Retinal pigment epithelial cell (primary cell): ENCODE measurements at regions not wholly inside any gene's neighbourhood (a gene's known extent, or its start where the extent isn't known, plus 50 kb on each side); places are given as distances from the start of the nearest gene placed in this dataset.
A peak's percentile ranks its signal among the peaks of the same experiment; 100 is the strongest.

ENCODE experiments used
- DNase-seq: peaks from one replicate; pipeline ENCODE4 v3.0.0-alpha.2; 2010; ENCODE audit warnings: low read depth
- H3K4me3 ChIP-seq: 2 replicates; pipeline ENCODE4 v1.5.1; 2011; ENCODE audit warnings: mild to moderate bottlenecking, low read length, control low read depth, moderate library complexity
- TF ChIP-seq, protein P1 (sequence below): conservative IDR thresholded peaks from 2 replicates; pipeline ENCODE4 v1.5.1; 2011; ENCODE audit warnings: low read depth, low read length, control low read depth, inconsistent platforms

DNA sequence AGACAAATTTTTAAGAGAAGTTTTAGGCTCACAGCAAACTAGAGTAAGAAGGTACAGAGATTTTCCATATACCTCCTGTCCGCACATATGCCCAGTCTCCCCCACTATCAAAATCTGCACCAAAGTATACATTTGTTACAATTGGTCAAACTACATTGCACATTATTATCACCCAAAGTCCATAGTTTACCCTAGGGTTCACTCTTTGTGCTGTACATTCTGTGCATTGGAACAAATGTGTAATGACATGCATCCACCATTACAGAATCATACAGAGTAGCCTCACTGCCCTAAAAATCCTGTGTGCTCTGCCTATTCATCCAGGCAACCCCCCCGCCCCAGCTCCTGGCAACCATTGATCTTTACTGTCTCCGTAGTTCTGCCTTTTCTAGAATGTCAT lies 61.7 kb upstream of the SPRED2 start:
- TF ChIP-seq, protein P1, sequence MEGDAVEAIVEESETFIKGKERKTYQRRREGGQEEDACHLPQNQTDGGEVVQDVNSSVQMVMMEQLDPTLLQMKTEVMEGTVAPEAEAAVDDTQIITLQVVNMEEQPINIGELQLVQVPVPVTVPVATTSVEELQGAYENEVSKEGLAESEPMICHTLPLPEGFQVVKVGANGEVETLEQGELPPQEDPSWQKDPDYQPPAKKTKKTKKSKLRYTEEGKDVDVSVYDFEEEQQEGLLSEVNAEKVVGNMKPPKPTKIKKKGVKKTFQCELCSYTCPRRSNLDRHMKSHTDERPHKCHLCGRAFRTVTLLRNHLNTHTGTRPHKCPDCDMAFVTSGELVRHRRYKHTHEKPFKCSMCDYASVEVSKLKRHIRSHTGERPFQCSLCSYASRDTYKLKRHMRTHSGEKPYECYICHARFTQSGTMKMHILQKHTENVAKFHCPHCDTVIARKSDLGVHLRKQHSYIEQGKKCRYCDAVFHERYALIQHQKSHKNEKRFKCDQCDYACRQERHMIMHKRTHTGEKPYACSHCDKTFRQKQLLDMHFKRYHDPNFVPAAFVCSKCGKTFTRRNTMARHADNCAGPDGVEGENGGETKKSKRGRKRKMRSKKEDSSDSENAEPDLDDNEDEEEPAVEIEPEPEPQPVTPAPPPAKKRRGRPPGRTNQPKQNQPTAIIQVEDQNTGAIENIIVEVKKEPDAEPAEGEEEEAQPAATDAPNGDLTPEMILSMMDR, result no peak
- no peak overlapping the region for H3K4me3 ChIP-seq

DNA sequence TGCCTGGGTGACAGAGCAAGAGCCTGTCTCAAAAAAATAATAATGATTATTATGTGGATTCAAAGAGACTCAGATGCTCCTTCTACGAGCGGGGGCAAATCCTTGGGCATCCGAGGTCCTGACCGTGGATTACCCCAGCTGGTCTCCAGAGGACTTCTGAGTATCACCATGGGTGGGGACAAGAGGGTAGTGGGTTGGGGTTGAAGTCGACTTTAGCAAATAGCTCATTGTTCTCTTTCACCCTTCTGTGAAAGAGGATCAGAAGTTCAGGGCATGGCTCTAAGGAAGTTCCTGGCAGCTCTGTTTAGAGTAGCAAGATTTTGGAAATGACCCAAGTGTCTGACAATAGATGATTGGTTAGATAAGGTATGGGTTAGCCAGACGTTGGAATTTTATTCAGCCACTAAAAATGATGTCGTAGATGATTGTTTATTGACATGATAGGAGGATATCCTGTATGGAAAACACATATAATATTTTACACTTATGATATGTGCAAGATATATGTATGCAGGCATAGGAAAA lies 59.0 kb upstream of the SPRED2 start:
- no peak overlapping the region for H3K4me3 ChIP-seq
- DNase-seq, result peak; percentile 12
- TF ChIP-seq, protein P1, result no peak

More for the DNA sequence above, 61.7 kb upstream of the SPRED2 start:
- DNase-seq, result no peak

DNA sequence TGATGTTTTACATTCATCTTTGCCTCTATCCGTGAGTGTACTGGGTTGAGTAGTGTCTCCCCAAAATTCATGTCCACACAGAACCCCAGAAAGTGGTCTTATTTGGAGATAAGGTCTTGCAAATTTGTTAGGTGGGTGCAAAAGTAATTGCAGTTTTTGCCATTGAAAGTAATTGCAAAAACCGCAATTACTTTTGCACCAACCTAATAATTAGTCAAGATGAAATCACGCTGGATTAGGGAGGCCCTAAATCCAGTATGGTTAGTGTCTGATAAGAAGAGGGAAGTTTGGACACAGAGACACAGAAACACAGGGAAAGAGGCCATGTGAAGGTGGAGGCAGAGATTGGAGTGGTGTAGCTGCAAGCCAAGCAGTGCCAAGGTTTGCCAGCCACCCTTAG lies 57.8 kb upstream of the SPRED2 start:
- H3K4me3 ChIP-seq, result no peak overlapping the region
- TF ChIP-seq, protein P1, result no peak
- DNase-seq, result no peak

DNA sequence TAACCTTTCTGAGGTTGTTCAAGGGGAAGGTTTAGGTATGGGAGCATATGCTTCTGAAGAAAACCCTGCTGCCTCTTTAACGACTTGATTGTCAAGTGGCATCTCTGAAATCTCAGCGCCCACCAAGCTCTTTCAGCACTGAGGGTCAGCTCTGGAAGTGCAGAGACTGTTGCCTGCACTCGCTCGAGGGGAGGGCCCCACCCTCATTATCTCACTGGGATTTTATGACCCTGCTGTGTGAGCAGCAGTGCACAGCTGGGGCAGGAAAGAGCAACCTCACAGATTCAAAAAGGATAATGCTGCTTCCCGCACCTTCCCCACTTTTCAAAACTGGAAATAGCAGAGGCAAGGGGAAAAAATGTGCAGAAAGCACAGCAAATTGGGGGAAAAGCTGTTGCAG lies 56.9 kb upstream of the SPRED2 start:
- no peak for DNase-seq

GRCh38 chr2:65488527-65488926 lies 56.1 kb upstream of the SPRED2 start:
- DNase-seq, result no peak
- no peak overlapping the region for H3K4me3 ChIP-seq
- TF ChIP-seq, protein P1, result no peak

More for the DNA sequence above, 56.9 kb upstream of the SPRED2 start:
- TF ChIP-seq, protein P1, result no peak
- no peak overlapping the region for H3K4me3 ChIP-seq

DNA sequence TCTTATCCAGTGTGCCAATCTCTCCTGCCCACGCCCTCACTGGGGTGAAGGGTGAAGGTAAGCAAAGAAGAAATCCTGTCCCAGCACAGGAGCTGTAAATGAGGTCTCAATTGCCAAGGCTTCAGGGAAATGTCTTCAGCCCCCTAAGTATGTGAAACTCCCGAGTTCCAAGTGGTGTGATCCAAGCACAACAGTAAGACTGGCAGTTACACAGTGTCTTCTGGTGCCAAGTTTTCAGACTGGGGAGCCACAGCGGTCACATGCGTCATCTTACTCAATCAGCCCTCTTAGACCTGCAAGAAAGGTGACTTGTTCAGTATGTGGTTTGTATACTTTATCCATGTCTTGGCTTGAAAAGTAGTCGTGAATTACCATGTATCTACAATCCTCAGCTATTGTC lies 55.0 kb upstream of the SPRED2 start:
- no peak overlapping the region for H3K4me3 ChIP-seq
- TF ChIP-seq, protein P1, result no peak
- no peak for DNase-seq

DNA sequence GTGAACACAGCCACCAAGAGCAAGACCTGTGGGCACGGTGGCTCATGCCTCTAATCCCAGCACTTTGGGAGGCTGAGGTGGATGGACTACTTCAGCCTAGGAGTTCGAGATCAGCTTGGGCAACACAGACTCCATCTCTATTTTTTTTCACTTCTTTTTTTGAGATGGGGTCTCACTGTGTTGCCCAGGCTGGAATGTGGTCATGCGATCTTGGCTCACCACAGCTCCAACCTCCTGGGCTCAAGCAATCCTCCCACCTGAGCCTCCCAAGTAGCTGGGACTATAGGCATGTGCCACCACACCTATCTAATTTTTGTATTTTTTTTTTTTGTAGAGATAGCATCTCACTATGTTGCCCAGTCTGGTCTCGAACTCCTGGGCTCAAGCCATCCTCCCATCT lies 54.4 kb upstream of the SPRED2 start:
- DNase-seq, result no peak
- TF ChIP-seq, protein P1, result no peak
- no peak overlapping the region for H3K4me3 ChIP-seq
